NCI-H2196 treated with DMSO at 0.1 percent for 48 hours (cell line): ENCODE measurements at regions not wholly inside any gene's neighbourhood (a gene's known extent, or its start where the extent isn't known, plus 50 kb on each side); places are given as distances from the start of the nearest gene placed in this dataset.
"Not testable (repeated sequence)": the region's sequence is repeated elsewhere in the genome, so short reads cannot be mapped to it uniquely, and the experiment has no call there.

Source experiments
- DNase-seq: peaks from one replicate; lab custom pipeline; 2025; ENCODE audit not compliant: unreplicated experiment; lab: John Stamatoyannopoulos, UW

GRCh38 chr22:47625531-47626427, 863.3 kb downstream of the TBC1D22A start:
- DNase-seq, result no peak

DNA sequence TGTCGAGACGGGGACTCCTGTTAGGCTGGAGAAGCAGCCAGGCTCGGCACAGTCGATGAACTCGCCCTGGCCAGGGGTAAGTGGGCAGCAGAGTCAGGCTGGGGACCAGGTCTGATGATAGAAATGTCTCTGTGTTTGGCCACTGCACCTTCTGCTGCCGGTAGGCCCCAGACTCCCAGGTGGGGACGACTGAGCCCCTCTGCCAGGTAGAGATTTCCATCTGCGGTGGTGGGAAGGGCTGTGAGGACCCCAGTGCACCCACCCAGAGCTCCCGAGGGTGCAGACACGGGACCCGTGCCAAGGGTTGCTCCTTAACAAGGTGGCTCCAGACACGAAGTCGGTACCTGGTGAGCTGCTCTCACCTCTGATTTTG, 862.5 kb downstream of the TBC1D22A start:
- DNase-seq, result no peak

DNA sequence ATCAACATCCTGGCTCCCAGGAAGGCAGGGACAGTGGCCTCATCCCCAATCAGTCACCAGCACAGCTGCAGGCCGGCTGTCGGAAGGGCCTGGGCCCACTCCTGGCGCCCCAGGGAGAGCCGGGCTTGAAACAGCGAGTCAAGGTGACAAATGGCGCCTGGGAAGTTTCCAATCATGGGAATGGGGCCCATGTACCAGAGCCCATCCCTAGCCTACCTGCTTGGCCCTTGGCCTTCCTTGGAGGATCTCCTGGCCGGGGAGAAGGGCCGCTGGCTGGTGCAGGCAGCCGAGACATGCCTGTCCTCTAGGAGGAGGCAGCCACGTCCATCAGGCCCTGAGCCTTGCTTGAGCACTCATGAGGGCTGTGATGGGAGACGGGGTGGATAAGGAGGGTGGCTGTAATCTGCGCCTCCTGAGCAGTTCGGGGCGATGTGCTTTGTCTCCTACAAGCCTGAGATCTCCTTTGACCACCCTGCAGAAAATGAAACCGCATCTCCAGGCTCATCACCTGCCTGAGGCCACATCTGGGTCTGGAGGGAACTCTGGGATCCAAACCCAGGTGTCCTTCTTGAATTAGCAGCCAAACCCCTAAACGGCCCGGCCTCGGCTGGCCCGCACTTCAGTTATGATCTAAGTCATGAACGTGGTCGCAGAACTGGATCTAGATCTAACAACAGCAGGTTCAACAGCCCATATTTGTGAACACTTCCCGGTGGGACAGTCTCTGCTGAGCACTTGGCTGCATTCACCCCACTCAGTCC, 862.0 kb downstream of the TBC1D22A start:
- no peak for DNase-seq

DNA sequence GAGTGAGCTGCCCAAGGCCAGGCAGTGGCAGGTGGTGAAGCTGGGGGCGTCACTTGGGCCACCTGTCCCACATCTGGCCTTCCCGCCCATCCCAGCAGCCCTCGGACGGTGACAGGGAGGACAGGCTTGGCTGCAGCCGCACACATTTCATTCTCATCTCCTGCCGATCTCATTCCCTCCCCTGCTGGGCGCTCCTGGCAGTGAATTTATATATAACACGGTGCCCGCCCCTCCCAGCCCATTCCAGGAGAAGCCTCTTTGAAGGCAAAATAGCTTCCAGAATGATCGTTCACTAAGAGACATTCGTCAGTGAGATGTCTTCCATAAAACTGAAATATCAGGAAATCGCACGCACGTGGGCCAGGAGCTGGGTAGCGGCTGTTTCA, 861.3 kb downstream of the TBC1D22A start:
- DNase-seq, result no peak

DNA sequence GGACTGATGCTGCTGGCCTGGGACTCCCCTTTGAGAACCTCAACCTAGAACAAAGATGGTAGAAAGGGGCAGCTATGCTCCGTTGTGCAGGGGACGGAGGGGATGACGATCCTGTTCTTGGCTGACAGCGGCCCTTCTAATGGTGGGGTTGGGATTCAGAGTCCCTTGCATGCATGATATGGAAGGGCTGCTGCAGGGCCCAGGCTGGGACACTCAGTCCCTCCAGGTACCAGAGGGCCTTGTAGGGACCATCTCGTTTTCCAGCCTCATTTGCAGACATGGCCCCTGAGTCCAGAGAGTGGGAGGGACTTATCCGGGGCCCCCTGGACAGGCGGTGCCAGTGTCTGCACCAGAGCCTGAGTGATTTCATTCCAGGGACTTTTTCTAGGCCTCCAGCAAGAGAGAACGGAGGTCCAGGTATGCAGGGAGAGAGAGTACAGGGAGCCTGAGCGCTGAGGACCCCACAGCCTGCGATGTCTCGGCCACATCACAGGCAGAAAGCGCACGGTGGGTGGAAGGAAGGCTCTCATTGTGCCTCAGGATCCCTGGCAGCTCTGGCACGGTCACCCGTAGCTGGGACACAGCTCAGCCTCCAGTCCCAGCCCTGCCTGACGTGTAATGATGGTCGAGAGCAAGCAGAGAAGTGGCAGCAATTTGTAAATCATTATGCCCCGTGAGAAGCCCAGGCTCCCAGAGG, 860.8 kb downstream of the TBC1D22A start:
- no peak for DNase-seq

DNA sequence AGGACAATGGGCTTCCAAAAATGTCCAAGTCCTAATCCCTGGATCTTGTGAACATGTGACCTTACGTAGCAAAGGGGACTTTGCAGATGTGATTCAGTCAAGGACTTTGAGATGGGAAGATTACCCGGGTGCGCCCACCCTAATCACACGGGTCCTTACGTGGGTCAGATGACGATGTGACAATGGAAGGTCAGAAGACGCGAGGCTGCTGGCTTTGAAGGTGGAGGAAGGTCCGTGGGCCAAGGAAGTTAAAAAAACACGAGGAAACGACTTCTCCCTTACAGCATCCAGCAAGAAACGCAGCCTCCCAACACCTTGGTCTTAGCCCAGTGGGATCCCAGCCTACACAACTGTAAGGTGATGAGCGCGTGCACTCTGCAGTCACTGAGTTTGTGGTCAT, 860.1 kb downstream of the TBC1D22A start:
- DNase-seq, result no peak

- DNase-seq, result no peak
Measured at GRCh38 chr22:47621253-47621652, 858.8 kb downstream of the TBC1D22A start.

GRCh38 chr22:47620391-47620790, 857.9 kb downstream of the TBC1D22A start:
- DNase-seq, result no peak

GRCh38 chr22:47619631-47620030, 857.2 kb downstream of the TBC1D22A start:
- no peak for DNase-seq

DNA sequence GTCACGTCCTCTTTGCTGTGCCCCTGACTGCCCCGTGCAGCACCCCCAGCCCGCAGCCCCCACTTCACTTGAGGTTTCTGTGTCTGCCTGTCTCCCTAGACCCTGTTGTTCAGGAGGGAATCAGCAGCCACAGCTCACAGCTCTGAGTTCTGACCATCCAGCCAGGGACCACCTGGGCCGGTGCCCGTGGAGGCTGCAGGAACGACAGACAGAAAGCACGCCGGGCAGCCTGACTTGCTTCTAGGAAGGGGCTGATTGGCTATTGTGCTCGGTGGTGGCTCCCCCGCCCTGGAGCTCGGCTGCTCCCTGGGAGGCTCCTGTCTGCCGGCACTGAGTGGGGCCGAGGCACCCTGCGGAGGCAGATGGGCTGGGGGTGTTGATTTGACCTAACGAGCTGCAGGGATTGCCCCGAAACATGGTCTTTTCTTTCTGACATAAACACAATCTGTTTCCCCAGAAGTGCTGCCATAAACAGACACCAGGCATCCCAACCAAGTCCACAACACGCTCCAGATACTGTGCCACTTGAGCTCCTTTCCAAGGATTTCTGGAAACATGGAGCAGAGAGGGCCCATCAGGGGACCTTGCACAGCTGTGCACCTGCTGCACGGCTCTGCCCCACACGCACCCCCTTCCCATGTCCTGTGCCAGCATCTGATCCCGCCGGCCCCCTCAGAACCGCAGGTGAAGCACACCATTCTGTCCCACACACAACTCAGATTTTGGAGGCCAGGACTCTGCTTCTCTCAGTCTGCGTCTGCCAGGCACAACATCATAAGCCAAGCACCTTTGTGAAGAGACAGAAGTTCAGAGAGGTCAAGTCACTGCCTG, 855.9 kb downstream of the TBC1D22A start:
- DNase-seq, result no peak

GRCh38 chr22:47617186-47617585, 854.7 kb downstream of the TBC1D22A start:
- DNase-seq, result no peak

- DNase-seq, result no peak
Measured at GRCh38 chr22:47616396-47617020, 854.1 kb downstream of the TBC1D22A start.

- no peak for DNase-seq
Measured at GRCh38 chr22:47615051-47615450, 852.6 kb downstream of the TBC1D22A start.

- no peak for DNase-seq
Measured at GRCh38 chr22:47613606-47614350, 851.3 kb downstream of the TBC1D22A start.

DNA sequence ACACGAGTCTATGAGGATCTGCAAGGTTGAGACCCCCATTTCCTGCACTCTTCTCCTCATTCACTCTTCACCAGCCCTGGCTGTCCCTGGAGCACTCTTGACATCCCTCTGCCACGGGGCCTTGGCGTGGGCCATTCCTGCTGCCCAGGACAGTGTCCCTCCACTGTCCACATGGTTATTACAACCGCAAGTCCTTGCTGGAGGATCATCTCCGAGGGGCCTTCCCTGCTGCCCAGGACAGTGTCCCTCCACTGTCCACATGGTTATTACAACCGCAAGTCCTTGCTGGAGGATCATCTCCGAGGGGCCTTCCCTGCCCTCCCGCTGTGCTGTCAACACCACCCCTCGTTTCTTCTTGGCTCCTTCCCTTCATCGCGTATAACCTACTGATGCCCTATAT, 850.7 kb downstream of the TBC1D22A start:
- not testable (repeated sequence) for DNase-seq

DNA sequence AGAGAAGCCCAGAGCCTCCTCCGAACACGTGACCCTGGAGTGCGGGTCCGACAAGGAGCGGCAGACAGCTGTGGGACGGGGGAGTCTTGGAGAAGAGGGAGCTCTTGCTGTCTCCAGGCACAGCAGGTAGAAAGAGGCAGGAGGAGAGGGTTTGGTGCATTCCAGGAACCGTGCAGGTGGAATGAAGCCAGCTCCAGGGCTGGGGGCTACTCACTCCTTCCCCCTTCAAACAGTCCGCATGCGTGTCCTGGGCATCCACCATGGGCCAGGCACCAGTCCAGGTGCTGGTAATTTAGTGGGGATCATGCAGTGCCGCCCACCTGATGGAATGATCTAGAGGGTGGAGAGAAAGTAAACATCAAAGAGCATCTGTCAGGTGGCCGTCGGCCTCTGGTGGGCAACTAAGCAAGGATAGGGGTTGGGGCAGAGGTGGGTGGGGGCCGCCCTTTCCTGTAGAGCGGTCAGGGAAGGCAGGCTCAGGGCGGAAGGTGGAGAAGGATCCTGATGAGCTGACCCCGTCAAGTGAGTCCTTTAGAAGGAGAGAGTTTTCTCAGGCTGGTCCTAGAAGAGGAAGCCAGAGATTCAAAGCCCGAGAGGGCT, 850.0 kb downstream of the TBC1D22A start:
- no peak for DNase-seq

- no peak for DNase-seq
Measured at GRCh38 chr22:47610764-47611163, 848.3 kb downstream of the TBC1D22A start.

- DNase-seq, result no peak
Measured at GRCh38 chr22:47610281-47610680, 847.8 kb downstream of the TBC1D22A start.

DNA sequence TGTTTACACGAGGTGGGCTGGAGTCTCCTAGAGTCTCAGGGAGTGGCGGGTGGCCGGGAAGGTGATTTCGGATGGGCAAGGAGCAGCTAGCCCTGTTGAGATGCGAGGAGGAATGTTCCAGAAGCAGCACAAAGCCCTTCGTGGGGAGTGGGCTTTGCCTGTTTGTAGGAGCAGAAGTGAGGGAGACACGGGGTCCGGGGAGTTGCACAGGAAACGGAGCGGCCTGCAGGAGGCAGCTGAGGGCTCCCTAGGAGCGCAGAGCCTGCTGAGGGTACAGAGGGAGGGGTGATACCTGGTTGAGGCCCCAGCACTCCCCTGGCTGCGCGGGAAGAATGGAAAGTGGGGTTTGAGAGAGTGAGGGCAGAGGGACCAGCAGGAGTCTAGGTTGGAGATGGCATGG, 847.2 kb downstream of the TBC1D22A start:
- DNase-seq, result no peak
